GM20431 (cell line): ENCODE measurements at regions not wholly inside any gene's neighbourhood (a gene's known extent, or its start where the extent isn't known, plus 50 kb on each side); places are given as distances from the start of the nearest gene placed in this dataset.
"Not testable (repeated sequence)": the region's sequence is repeated elsewhere in the genome, so short reads cannot be mapped to it uniquely, and the experiment has no call there.

Experiments
- in situ Hi-C: fragments of 300-500 bp; cut with MseI, MboI; formaldehyde crosslinking; loops from one replicate; pipeline ENCODE4 v1.15.0; 2020; ENCODE audit warnings: low sequenced_read_pairs; ENCODE audit not compliant: unreplicated experiment

- in situ Hi-C loops = loop anchor here (25.0 kb wide), 1 partner anchor 387 kb away; no protein-coding TSS in a partner anchor
These were observed 66.5 kb upstream of the TMEM45B start for GRCh38 chr11:129749141-129749540.

DNA sequence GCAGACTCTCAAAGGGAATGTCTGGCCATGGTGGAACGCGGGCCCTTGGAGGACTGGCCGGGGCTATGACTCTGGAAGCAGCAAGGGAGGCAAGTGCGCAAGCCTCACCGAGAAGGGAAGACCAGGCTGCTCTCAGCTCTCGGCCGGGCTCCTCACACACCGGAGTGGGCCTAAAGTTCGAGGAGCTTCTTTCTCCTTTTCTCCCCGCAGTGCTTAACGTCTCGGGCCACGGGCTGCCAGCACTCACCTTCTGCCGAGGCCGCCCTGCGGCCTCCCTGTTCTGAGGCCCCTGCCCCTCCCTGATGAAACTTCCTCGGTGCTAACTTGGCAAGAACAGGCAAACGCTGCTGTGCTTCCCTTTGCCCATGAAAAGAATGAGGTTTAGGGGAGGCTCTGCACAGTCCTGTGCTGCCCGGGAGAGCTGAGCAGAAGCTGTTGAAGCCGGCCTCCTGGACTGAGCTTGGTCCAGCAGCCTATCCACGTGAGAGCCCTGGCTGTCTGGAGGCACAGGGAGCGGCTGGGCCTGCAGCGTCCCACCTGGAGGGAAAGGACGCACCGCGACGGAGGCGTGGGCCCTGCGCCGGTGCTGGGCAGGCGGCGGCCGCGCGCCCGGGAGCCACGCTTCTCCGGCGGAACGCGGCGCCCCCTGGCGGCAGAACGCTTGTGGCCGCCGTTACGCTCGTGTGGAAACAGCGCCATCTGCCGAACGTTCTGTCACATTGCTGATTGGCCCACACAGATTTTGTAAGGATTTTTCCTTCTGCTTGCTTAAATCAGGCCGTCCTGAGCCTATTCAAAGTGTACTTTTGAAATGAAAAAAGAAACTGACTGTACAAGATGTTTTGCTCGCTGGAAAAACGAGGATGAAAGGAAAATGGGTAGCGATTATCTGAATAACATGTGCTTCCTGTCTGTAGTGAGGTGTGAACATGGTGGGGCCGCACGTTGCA is 65.0 kb upstream of the TMEM45B start:
- in situ Hi-C loops = no loop called here

- in situ Hi-C loops = no loop called here
These were observed 64.1 kb upstream of the TMEM45B start for GRCh38 chr11:129751511-129751910.

DNA sequence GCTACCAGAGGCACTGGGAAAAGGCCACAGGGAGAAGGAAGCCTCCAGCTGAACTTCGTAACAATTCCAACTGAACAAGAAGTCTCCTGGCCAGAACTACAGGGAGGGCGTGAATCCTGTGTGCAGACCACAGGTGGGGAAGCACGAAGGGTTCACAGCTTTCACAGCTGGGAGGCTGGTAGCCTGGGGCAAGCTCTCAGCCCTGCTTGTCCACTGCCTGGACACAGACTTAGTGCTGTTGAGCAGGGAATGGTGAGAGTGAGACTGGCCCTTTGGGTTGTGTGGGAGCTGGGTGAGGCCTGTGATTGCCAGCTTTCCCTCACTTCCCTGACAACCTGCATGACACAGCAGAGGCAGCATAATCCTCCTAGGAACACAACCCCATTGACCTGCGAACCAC is 52.1 kb upstream of the TMEM45B start:
- in situ Hi-C loops = not testable (repeated sequence)

GRCh38 chr11:129764204-129764603 is 51.4 kb upstream of the TMEM45B start:
- in situ Hi-C loops = not testable (repeated sequence)
